NOMO-1 (cell line): ENCODE measurements at regions not wholly inside any gene's neighbourhood (a gene's known extent, or its start where the extent isn't known, plus 50 kb on each side); places are given as distances from the start of the nearest gene placed in this dataset.

Source experiments
- DNase-seq, 2 experiments: peaks; one replicate each; lab custom pipeline; 2025; ENCODE audit not compliant: unreplicated experiment in 2 of 2; lab: John Stamatoyannopoulos, UW

DNA sequence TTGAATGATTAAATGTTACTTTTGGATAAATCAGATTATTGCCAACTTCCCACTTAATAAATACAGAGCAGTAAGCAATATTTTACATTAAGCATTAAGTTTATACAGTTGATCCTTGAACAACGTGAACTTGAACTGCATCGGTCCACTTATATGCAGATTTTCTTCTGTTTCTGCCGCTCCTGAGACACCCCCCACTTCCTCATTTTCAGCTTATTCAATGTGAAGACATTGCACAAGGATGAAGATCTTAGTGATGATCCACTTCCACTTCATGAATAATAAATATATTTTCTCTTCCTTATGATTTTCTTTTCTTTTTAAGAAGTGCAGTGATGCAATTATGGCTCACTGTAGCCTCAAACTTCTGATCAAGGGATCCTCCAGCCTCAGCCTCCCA, 167.2 kb downstream of the LINC00237 start:
- DNase-seq = peak; percentile 37 to 82

DNA sequence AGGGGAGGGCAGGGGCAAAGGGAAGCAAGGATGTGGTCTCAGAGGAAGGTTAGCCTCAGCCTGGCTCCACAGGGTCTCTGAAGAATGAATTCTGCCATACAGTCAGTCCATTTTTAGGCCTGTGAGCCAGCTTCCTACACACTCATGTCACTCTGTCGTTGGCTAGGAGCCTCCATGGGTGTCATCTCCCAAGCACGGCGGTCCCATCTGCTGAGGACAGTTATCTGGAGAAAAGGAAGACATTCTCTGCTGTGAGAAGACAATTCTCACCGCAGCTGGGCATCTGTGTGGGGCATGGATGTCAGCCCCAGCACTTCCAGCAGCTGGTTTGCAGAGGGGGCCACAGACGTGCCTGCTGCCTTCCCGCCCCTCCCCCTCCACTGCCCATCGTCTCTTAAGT, 167.6 kb downstream of the LINC00237 start:
- no peak for DNase-seq

DNA sequence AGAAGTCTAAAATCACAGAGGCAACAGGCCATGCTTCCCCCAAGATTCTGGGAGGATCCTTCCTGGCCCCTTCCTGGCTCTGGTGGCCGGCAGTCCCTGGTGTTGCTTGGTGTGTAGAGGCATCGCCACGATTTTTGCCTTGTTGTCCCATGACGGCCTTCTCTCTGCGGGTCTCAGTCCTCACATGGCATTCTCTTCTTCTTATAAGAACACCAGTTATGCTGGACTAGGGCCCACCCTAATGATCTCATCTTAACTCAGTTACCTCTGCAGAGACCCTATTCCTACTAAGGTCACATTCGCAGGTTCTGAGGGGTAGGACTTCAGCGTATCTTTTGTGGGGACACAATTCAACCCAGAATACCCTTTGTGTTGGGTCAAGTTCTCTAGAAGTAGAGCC, 168.0 kb downstream of the LINC00237 start:
- no peak for DNase-seq

DNA sequence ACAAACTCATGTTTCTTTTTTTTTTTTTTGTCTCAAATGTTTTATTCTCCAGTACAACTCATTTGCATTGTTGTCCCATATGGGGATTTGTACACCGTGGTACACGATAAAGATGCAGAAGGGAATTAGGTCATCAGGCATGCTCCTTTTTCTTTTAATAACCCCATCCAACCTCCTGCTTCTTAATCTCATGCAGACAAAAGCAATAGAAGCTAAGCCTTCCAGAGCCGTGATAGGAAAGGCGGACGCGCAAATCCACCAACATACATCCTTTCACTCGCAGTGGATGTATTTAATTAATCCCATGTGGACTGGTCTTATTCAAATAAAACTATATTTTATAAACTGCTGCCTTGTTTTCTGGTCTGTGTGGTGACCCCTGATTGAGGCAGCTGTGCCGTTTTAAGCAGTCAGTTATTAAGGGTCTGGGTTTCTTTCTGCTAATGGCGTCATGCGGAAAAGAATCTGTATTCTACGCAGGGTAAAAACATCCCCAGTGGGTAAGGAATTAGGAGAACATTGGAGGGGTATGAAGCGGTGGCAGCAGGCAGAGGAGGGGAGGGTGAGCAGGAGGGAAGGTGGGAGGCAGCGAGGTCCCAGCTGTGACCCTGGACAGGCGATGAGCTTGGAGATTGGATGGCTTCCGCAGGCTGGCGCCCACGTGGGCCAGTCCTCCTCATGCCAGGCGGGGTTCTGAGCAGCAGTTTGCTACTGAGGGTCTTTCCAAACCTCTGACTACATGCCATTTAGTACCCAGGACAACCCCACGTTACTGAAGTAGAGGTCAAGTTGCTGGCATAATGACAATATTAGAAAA, 172.8 kb downstream of the LINC00237 start:
- no peak for DNase-seq

DNA sequence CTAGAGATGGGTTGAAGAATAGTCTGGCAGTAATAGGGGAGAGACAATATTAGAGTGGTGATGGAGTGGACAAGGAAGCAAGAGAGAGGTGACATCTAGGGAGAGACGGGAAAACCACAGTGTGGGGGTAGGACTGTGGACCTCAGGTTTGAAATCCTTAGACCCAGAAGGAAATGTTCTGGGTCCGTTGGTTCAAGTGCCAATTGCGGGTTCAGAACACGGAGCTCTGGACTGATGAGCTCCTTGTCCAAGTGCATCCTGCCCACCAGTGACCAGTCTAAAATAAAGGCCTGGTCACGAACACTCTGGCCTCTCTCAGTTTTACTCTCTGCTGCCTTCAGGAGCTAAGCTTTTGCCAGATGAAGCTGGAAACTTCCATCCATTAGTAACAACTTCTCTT, 174.0 kb downstream of the LINC00237 start:
- no peak for DNase-seq

DNA sequence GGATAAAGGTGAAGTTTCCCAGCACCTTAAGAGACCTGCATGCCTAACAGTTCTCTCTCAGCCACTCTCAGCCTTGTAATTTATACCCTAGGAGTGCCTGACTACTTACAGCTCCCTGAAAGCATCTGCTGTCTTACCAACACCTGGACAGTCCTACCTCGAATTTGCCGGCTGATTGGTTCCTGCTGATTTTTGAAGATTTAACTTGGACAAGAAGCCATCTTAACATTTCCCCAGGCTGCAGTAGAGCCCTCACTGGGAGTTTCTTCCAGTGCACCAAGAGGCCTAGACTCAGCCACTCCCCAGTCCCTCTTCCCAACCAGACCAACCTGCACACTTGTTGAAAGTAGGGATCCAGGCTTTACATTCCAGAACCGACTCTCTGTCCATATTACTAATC, 174.5 kb downstream of the LINC00237 start:
- no peak for DNase-seq

DNA sequence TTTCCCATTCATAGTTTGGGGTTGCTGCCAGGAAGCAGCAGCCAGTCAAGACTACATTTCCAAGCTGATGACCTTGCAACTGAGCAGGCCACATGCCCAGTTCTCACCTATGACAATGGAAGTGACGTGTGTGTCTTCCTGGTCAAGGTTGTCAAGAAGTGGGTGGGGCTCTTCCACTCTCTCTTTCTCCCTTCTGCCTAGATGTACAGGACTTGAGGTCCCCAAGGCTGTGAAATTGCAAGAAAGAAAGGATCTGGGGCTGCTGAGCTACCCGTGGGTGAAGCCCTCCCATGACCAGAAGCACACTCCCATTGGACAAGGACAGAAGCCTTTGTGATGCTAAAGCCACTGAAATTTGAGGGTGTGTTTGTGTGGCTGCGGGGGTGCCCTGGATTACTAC, 175.1 kb downstream of the LINC00237 start:
- DNase-seq = no peak

DNA sequence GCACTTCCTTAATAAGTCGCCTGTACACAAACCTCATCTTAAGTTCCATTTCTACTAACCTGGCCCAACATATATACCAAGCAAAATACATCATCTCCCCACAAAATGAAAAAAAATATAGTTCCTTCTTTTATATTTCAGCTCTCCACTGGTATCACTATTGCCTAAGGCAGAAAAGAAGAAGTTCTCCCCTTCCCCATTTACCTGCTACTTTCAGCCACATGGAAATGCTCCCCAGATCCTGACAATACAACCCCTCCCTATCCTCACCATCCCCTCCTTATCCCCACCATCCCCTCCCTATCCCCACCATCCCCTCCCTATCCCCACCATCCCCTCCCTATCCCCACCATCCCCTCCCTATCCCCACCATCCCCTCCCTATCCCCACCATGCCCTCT, 175.7 kb downstream of the LINC00237 start:
- peak in 1 of 2 experiments; percentile 56 for DNase-seq

DNA sequence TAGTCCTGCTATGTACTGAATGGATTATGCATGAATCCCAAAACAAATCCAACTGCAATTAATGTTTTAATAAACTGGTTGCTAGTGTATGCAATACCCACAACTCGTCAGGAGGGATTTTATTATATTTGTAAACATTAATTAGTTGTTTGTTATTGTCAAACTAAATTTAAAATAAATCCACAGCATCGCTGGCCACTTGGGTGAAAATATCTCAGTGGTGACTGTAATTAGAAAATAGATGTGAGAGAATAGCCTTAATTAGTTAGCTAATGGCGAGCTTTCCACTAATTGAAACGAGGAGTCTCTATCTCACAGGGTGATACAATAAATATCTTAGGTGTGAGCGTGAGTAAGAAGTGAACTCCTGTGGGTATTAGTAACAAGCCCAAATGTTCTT, 176.8 kb downstream of the LINC00237 start:
- no peak for DNase-seq

DNA sequence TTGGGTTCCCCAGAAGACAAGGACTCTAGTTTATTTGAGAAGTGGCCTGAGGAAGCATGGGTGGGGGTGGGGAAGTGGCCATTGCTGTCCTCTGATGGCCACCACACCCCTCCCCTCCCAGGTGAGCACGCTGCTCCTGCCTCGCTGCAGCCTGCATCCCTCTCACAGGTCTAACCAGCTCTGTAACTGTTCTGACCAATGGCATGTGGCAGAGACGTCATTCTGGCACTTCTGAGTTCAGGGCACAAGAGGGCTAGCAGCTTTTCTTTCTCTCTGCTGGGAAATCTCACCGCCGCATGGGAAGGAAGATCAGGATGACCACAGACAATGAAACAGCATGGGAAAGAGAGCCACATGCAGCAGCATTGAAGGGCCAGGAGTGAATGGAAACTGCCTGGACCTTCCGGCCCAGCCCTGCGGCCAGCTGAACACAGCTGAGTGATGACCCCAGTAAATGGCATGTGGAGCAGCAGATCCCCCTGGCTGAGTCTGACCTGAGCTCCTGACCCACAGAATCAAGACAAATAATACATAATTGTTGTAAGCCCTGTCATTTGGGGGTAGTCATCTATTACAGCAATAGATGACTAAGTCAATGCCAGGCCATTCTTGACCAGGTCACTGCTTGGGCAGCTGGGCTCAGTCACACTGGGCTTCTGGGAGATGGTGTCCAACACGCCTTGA, 179.8 kb downstream of the LINC00237 start:
- DNase-seq = no peak

DNA sequence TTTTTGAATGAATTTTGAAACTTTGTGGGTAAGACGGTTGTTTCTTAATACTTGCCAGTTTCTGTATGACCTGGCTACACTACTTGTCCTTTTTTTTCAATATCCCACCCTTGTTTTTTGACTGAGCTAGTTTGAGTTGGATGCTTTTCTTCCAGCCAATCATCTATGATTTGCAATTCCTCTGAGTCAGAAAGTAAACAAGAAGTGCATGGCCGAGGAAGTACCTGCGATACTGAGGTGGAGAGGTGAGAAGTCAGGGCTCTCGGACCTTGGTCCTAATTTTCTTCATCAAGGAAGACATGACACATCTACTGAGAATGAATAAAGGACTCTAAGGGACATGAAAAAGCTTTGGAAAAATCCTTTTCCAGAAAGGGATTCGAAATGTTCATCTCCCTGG, 185.7 kb downstream of the LINC00237 start:
- DNase-seq = no peak

DNA sequence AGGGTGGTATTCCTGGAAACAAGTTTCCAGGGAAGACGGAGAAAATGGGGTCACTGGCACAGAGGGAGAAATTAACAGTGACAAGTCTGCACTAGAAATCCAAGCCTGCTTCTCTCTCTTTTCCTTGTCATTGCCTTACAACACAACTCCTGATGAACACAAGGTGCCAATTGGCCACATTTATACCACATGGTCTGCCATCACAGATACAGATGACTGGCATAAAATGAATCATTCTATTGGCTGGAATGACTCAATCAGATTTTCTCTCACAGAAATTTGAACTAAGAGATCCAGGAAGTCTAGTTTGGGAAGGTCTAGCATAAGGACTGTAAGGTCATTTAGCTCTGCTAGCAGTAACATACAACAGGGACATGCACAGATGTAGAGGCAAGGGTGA, 190.3 kb downstream of the LINC00237 start:
- no peak for DNase-seq

DNA sequence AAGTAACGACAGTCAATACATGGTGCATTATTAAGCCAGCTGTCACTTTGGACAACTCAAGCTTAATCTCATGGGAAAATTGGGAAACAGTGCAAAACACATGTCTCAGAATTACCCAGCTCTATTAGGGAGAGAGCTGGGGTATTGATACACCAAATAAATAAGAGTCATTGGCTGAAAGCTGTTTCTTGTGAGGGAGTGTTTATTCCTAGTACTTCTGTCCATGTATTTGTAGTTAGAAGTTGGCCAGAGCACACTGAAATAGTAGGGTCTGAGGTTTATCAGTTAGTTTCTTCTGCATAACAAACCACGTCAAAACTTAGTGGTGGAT, 192.0 kb upstream of the RALGAPA2 start:
- no peak for DNase-seq

DNA sequence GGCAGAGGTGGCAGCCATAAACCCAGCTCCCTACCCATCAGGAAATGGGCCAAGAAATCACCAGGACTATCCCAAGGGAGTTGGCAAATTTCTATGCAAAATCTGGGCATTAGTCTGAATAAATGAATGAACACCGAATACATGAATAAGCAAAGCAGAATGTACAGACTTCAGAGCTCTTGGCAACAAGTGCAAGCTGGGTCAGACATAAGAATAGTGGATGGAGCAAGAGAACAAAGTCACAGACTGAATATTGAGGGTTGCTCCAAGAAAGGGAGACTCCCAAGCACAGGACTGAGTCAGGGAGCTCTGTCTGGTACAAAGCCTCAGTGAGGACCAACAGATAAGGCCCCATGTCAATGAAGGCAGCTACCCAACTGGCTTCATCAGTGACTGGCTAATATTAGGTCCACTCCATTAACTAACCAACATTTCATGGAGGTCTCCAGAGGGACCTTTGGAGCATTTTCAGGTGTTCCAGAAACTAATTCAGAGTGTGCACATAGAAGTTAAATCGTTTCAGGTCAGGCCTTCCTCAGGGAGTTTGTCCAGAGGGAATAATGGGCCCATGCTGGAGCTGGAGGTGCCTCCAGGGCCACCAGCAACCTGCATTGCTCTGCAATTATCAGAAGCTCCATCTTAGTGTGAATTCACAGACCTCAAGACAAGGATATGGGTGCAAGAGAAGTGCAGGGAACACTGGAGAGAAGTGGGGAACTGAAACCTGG, 191.5 kb upstream of the RALGAPA2 start:
- peak in 1 of 2 experiments; percentile 3 for DNase-seq

DNA sequence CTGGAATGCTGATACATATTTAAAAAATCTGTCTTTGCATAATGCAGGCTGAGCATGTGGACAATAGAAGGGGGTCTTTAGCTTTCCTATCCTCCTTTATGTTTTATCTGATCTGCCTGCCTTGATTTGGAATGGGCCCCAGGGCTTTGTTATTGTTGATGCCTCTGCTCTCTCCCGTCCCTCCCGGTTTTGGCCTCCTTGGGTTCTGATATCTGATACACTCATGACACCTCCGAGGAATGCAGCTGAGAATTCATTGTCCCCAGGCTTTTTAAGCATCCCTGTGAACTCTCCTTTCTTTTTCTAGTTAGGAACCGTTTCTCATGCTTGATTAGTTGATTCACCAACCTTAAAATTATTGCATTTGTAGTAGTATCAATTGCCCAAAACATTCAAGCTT, 185.5 kb upstream of the RALGAPA2 start:
- no peak for DNase-seq

DNA sequence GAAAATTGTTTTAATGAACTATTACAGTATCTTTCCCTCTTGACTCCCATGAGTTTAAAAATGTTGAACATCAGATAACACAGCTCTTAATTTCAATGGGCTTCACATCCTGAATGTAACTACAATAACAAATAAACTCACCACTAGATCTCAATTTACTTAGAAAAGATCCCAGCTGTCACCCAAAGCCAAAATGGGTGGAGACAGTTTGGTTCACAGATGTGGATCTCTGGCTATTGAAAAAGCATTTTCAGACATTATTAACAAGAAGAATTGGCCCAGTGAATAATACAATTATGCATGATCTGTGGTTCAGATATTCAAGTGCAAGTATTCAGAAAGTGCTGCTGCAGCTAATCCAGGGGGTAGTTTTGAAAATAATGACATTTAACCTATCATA, 184.7 kb upstream of the RALGAPA2 start:
- DNase-seq = no peak

DNA sequence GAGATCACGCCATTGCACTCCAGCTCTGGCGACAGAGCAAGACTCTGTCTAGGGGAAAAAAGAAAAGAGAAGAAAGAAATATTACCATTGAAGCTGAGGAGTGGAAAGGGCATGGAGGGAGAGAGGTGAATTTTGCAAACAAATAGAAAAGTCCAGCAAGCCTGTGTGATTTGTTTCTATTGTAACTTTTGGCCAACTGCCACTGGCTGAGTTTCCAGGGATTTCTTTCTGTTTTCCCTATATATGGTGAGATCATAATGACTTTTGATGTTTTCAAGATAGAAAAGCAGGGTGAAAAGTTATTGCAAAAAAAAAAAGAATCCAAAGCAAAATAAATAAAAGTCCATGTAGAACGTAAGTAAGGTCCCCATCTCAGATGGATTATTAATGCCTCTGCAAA, 184.2 kb upstream of the RALGAPA2 start:
- DNase-seq = no peak

DNA sequence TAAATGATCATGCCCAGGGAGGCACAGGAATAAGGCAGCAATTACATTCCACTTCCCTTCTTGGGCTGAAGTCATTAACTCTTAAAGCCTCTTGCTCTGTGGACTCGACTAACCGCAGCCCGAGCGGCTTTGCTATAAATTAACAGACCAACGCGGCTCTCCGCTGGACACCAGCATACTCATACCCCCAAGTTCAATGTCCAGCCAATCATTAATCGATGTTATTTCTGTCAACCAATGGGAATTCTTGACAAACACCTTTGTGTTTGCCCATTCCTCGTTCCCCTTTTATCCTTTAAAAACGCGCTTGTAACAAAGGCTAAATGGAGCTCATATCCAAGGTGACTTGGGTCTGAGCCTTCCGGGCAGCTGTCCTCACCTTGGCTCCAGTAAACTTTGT, 183.1 kb upstream of the RALGAPA2 start:
- DNase-seq = no peak

DNA sequence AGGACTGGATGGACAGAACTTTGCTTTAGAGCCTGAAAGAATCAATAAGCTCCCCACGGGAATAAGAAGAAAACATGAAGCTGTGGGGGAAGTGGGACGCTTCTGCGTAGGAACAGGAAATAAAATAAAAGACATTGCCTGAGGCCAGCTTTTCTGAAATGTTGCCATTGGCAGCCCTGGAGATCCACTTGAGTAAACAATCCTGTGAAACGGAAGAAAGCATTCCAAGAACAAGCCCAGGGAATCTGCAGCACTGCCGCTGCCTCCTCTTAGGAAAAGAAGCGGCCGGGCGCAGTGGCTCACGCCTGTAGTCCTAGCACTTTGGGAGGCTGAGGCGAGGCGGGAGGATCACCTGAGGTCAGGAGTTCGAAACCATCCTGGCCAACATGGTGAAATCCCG, 182.3 kb upstream of the RALGAPA2 start:
- DNase-seq = no peak

DNA sequence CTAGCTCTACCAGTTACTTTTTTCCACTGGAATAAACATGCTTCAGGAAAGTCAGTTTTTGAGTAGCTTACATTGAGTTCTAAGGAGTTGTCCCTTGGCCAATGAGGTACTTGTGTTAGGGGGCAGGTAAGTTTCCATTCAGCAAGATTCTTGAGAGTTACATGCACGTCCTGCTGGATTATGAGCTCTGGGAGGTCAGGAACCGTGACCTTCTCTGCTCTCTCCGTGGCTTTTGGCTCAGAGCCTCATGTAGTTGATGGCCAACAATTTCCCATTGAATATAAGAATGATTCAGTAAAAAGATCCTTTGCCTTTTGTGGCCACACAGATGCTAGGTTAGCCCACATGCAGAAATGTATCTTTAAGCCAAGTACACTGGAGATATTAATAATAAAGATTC, 181.8 kb upstream of the RALGAPA2 start:
- DNase-seq = no peak

DNA sequence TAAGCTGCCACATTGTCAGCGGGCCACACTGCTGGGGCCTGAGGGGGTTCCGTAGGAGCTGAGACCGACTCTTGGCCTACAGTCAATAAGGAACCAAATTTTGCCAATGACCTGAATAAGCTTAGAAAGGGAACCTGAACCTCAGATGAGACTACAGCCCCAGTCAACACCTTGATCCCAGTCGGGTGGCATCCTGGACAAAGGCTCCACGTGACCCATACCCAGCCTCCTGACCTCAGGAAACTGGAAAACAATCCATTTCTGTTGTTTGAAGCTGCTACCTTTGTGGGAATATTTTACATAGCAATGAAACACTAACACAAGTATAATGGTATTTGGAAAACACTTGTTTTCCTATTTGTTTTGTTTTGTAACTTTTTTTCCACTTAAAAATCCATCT, 179.9 kb upstream of the RALGAPA2 start:
- no peak for DNase-seq

DNA sequence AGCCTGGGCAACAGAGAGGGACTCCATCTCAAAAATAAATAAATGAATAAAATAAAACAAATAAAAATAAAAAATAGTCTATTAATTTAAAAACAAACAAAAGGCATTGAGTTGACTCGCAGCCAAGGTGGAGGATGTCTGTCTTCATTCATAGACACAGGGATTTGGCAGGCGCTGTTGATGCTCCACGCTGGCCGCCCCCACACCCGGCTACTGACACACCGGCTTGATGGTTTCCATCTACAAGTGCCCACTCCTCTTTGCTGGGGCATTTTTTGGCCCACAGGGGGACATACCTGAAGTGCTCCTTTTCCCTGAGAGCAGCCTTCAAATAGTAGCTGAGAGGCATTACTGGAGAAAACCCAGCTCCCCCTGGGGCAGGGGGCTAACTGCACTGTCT, 178.3 kb upstream of the RALGAPA2 start:
- no peak for DNase-seq
